Transverse colon (tissue), 4 donors: ENCODE measurements at regions not wholly inside any gene's neighbourhood (a gene's known extent, or its start where the extent isn't known, plus 50 kb on each side); places are given as distances from the start of the nearest gene placed in this dataset.

Experiments used
- DNase-seq: peaks from one replicate; pipeline ENCODE4 v3.0.0-alpha.2; 2019
- H3K27ac ChIP-seq, 4 donors: fragments of 200-600 bp; sonication (generic); 2 replicates each; pipeline ENCODE4 v1.5.1; 2016 to 2018; ENCODE audit warnings: inconsistent platforms in 4 of 4
- H3K27me3 ChIP-seq: fragments of 200-600 bp; sonication (generic); 2 replicates; pipeline ENCODE4 v1.5.1; 2017; ENCODE audit warnings: inconsistent platforms
- H3K36me3 ChIP-seq, 4 donors: fragments of 200-600 bp; sonication (generic); 2 replicates each; pipeline ENCODE4 v1.5.1; 2017 to 2019; ENCODE audit warnings: inconsistent platforms in 4 of 4
- H3K4me1 ChIP-seq, 4 donors: fragments of 200-600 bp; sonication (generic); 2 replicates each; pipeline ENCODE4 v1.5.1; 2017 to 2020; ENCODE audit warnings: inconsistent platforms in 4 of 4
- H3K4me3 ChIP-seq, 4 donors: fragments of 200-600 bp; sonication (generic); 1 replicate in 1 of 4; 2 replicates in 3 of 4; pipeline versions ENCODE4 v1.5.1 to v1.6.1; 2017 to 2019; ENCODE audit warnings: inconsistent platforms in 4 of 4
- H3K9me3 ChIP-seq, 2 donors: fragments of 200-600 bp; sonication (generic); 2 replicates each; pipeline ENCODE4 v1.5.1; 2017 to 2019; ENCODE audit warnings: inconsistent platforms in 2 of 2
- CTCF ChIP-seq, 5 experiments: fragments of 200-600 bp in 3 of 5; fragments of 450-650 bp in 2 of 5; sonication (generic) in 3 of 5; IDR thresholded peaks; 1 replicate in 2 of 5; 2 replicates in 3 of 5; pipeline ENCODE4 v1.5.1; 2016 to 2017; ENCODE audit warnings: antibody characterized with exemption in 5 of 5, inconsistent platforms in 3 of 5, mild to moderate bottlenecking in 2 of 5, moderate library complexity in 1 of 5
- EP300 ChIP-seq: sonication (generic); formaldehyde crosslinking; IDR thresholded peaks from one replicate; pipeline ENCODE4 v1.6.1; 2017; ENCODE audit warnings: antibody characterized with exemption, low read depth
- POLR2A ChIP-seq: fragments of 450-650 bp; IDR thresholded peaks from one replicate; pipeline ENCODE4 v1.6.1; 2016; ENCODE audit warnings: antibody characterized with exemption, mild to moderate bottlenecking, moderate library complexity
- POLR2AphosphoS5 ChIP-seq, 3 donors: sonication (generic); formaldehyde crosslinking; IDR thresholded peaks; one replicate each; pipeline ENCODE4 v1.6.1; 2016; ENCODE audit warnings: antibody characterized with exemption in 3 of 3
- WGBS, 2 donors: methylation state at CpG; one replicate each; pipeline ENCODE4 v1.1.5; 2018; ENCODE audit warnings: low coverage in 1 of 2; 5-methylcytosine and 5-hydroxymethylcytosine counted together
- in situ Hi-C, 4 donors: fragments of 200-750 bp; cut with MboI; loops; one replicate each; pipeline versions ENCODE4 v1.15.0 to v1.15.1; 2017; ENCODE audit warnings: low sequenced_read_pairs in 3 of 4, low pct_ligation_motif_present in 1 of 4, low pct_unique_long_range_greater_than_20kb in 1 of 4
- intact Hi-C: fragments of 100-400 bp; cut with DNase I; formaldehyde crosslinking; loops from one replicate; pipeline ENCODE4 v1.15.1; 2023; ENCODE audit warnings: low total_unique reads

GRCh38 chr20:4545526-4545925 is 140.7 kb upstream of the PRNP start:
- H3K27ac ChIP-seq: no peak overlapping the region
- intact Hi-C loops: no loop called here
- no peak overlapping the region for H3K4me3 ChIP-seq
- in situ Hi-C loops: no loop called here
- no peaks in the 10 kb centered on the region for H3K4me1 ChIP-seq
- H3K27me3 ChIP-seq: no peaks in the 10 kb centered on the region
- DNase-seq: no peak
- 77 to 95% methylated on average over 2 of the region's 2 CpGs for WGBS, 2 donors
- no peaks in the 10 kb centered on the region for H3K36me3 ChIP-seq
- no peaks in the 10 kb centered on the region for H3K9me3 ChIP-seq
- no peak for TF ChIP-seq POLR2A
- no peak for TF ChIP-seq EP300
- TF ChIP-seq POLR2AphosphoS5 (IDR thresholded peaks at IDR 0.05): no peak
- TF ChIP-seq CTCF (IDR thresholded peaks at IDR 0.05): no peak

DNA sequence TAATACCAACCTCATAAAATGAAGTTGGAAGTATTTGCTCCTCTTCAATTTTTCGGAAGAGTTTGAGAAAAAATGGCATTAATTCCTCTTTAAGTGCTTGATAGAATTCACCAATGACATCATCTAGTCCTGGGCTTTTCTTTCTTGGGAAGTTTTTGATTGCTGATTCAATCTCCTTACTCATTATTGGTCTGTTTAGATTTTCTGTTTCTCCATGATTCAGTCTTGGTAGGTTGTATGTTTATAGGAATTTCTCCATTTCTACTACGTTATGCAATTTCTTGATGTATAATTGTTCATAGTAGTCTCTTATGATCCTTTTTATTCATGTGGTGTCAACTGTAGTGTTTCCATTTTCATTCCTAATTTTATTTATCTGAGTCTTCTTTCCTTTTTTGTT is 141.5 kb upstream of the PRNP start:
- DNase-seq: no peak

DNA sequence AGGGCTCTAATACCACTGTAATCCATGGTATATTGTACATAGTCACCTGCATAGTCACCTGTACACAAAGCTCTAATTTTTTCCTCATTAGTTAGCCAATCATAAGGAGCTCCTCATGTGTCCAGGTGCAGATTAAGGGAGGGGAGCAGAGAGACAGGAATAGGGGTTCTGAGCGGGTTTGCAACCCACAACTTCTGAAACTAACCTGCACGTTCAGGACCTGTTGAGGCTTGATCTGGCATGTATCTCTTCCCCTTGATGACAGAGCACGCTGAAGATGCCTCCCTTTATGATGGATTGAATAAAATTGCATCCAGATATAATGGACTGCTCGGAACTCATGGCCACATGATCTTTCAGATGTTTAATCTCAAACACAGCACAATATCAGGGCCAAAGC is 144.0 kb upstream of the PRNP start:
- intact Hi-C loops: no loop called here

More for the DNA sequence above, 141.5 kb upstream of the PRNP start:
- intact Hi-C loops: no loop called here
- H3K4me3 ChIP-seq: no peak overlapping the region
- 67 to 69% methylated on average over 1 to 2 of the region's 2 CpGs for WGBS, 2 donors
- no peaks in the 10 kb centered on the region for H3K4me1 ChIP-seq
- in situ Hi-C loops: no loop called here
- H3K36me3 ChIP-seq: no peaks in the 10 kb centered on the region
- H3K9me3 ChIP-seq: no peaks in the 10 kb centered on the region
- H3K27me3 ChIP-seq: no peaks in the 10 kb centered on the region
- no peak overlapping the region for H3K27ac ChIP-seq
- TF ChIP-seq POLR2A: no peak
- TF ChIP-seq POLR2AphosphoS5 (IDR thresholded peaks at IDR 0.05): no peak
- TF ChIP-seq CTCF (IDR thresholded peaks at IDR 0.05): no peak
- no peak for TF ChIP-seq EP300

DNA sequence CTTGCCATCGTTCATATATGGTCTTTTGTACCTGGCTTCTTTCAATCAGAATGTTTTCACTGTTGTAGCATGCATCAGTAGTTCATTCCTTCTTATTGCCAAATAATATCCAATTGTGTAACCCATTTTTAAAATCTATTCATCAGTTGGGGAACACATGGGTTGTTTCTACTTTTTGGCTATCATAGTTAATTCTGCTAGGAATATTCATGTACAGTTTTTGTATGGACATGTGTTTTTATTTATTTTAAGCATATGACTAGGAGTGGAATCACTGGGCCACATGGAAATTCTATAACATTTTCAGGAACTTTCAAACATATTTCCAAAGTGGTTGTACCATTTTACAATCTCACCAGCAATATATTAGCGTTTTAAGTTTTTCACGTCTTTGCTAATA is 151.9 kb upstream of the PRNP start:
- 79 to 80% methylated on average over 3 of the region's 3 CpGs for WGBS, 2 donors
- Histone ChIP-seq H3K27ac (no peak overlapping the region), H3K4me1 (no peaks in the 10 kb centered on the region), H3K27me3 (no peaks in the 10 kb centered on the region), H3K9me3 (no peaks in the 10 kb centered on the region), H3K4me3 (no peak overlapping the region), H3K36me3 (no peaks in the 10 kb centered on the region)
- no peak for DNase-seq
- intact Hi-C loops: no loop called here
- in situ Hi-C loops: no loop called here
- TF ChIP-seq POLR2A: no peak

More for the DNA sequence above, 144.0 kb upstream of the PRNP start:
- Histone ChIP-seq H3K27me3 (no peaks in the 10 kb centered on the region), H3K4me1 (no peaks in the 10 kb centered on the region), H3K4me3 (no peak overlapping the region), H3K36me3 (no peaks in the 10 kb centered on the region), H3K27ac (no peak overlapping the region), H3K9me3 (no peaks in the 10 kb centered on the region)
- no peak for TF ChIP-seq EP300
- WGBS, 2 donors: 72% methylated on average over 4 of the region's 4 CpGs; no CpG with 5 or more reads in 1 of the 2 donors
- in situ Hi-C loops: no loop called here
- no peak for DNase-seq

DNA sequence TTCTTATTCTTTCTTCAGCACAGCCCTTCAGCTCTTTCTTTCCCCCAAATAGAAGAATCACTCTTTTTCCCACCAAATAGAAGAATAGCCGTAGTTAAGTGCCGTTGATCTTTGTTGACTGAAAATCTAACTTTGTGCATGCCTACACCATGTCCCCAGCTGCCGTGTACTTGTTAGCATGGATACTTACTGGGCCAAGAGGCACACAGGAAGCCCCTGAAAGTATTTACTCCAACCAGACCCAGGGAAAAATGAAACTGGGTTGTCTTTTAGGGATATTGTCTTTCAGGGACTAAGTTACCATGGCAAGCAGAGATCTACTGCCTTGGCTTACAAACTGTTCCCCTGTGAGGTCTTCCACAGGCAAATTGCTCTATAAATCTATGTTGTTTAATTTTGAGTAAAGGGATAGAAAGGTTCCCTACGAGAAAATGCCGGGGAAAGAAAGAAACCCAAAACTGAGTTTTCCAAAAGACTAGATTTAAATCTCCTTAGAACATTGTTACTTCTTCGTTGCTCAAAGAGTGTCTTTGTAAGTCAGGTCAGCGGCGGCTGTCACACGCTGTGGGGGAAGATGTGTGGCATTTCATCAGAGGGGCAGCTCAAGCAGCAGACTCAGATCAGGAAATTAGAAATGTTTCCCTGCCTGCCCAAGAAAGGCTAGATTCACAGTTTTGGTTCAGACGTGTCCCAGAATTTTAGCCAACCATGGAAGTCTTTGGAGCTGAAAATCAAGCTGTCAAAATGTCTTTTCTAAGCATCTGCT is 152.7 kb upstream of the PRNP start:
- Histone ChIP-seq H3K27ac (no peak overlapping the region), H3K27me3 (no peaks in the 10 kb centered on the region), H3K4me3 (no peak overlapping the region), H3K4me1 (no peaks in the 10 kb centered on the region), H3K36me3 (no peaks in the 10 kb centered on the region), H3K9me3 (peaks cover 0 to 5% of the 10 kb centered on the region in 2 donors)
- DNase-seq: no peak
- no peak for TF ChIP-seq POLR2AphosphoS5 (IDR thresholded peaks at IDR 0.05)
- intact Hi-C loops: no loop called here
- 50 to 59% methylated on average over 9 to 10 of the region's 10 CpGs for WGBS, 2 donors
- in situ Hi-C loops: no loop called here

DNA sequence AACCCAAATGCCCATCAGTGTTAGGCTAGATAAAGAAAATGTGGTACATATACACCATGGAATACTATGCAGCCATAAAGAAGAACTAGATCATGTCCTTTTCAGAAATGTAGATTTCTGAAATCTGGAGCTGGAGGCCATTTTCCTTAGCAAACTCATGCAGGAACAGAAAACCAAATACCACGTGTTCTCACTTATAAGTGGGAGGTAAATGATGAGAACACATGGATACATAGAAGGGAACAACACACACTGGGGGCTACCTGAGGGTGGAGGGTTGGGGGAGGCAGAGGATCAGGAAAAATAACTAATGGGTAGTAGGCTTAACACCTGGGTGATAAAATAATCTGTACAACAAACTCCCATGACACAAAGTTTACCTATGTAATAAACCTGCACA is 153.5 kb upstream of the PRNP start:
- no peak for TF ChIP-seq EP300
- TF ChIP-seq CTCF (IDR thresholded peaks at IDR 0.05): no peak
- TF ChIP-seq POLR2A: no peak
- no peak for TF ChIP-seq POLR2AphosphoS5 (IDR thresholded peaks at IDR 0.05)
- Histone ChIP-seq H3K4me3 (no peak overlapping the region), H3K4me1 (no peaks in the 10 kb centered on the region), H3K27me3 (no peaks in the 10 kb centered on the region), H3K27ac (no peak overlapping the region), H3K36me3 (no peaks in the 10 kb centered on the region), H3K9me3 (peaks cover 0 to 9% of the 10 kb centered on the region in 2 donors)
- DNase-seq: no peak
- in situ Hi-C loops: no loop called here
- WGBS, 2 donors: 63 to 68% methylated on average over 1 of the region's 1 CpG
- intact Hi-C loops: no loop called here
